Testis (tissue), 2 donors: ENCODE measurements at regions not wholly inside any gene's neighbourhood (a gene's known extent, or its start where the extent isn't known, plus 50 kb on each side); places are given as distances from the start of the nearest gene placed in this dataset.

Experiments used
- POLR2A ChIP-seq: fragments of 450-650 bp; IDR thresholded peaks from one replicate; pipeline ENCODE4 v1.6.1; 2017; ENCODE audit warnings: antibody characterized with exemption, mild to moderate bottlenecking, moderate library complexity
- TF ChIP-seq, protein P1 (sequence below), 3 experiments: fragments of 450-650 bp in 2 of 3; fragments of 200-600 bp in 1 of 3; sonication (generic) in 1 of 3; IDR thresholded peaks; one replicate each; pipeline ENCODE4 v1.5.1; 2016 to 2019; ENCODE audit warnings: antibody characterized with exemption in 3 of 3, mild to moderate bottlenecking in 2 of 3, moderate library complexity in 1 of 3

DNA sequence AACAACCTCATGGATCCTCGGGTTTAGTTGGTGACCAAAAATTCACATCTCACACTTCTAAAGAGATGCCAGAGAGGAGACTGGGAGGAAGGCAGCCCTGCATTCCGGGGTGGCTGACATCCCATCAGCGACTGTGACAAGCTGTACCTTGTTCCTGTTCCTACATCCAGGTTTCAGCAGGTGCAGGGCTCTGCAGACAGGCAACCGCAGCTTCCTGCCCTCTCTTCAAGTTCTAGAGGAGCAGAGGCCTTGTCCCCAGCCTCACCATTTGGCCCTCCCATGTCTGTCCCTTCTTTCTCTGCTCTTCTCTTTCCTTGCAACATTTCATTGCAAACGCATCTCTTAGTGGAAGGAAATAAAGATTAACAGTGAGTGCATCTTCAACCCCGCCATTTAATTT is 454.6 kb downstream of the IRX1 start:
- TF ChIP-seq, protein P1, sequence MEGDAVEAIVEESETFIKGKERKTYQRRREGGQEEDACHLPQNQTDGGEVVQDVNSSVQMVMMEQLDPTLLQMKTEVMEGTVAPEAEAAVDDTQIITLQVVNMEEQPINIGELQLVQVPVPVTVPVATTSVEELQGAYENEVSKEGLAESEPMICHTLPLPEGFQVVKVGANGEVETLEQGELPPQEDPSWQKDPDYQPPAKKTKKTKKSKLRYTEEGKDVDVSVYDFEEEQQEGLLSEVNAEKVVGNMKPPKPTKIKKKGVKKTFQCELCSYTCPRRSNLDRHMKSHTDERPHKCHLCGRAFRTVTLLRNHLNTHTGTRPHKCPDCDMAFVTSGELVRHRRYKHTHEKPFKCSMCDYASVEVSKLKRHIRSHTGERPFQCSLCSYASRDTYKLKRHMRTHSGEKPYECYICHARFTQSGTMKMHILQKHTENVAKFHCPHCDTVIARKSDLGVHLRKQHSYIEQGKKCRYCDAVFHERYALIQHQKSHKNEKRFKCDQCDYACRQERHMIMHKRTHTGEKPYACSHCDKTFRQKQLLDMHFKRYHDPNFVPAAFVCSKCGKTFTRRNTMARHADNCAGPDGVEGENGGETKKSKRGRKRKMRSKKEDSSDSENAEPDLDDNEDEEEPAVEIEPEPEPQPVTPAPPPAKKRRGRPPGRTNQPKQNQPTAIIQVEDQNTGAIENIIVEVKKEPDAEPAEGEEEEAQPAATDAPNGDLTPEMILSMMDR (IDR thresholded peaks at IDR 0.05), result no peak
- TF ChIP-seq POLR2A, result no peak
